ENCODE measurements at regions not wholly inside any gene's neighbourhood (a gene's known extent, or its start where the extent isn't known, plus 50 kb on each side); places are given as distances from the start of the nearest gene placed in this dataset.

GRCh38 chr2:186984966-186985365 is 136.0 kb upstream of the ZSWIM2 start (continued):
- TF ChIP-seq ZBTB44 (tag by site-specific recombination; IDR thresholded peaks at IDR 0.05), result no peak
- TF ChIP-seq KLF16 (tag by site-specific recombination; IDR thresholded peaks at IDR 0.05), result no peak
- TF ChIP-seq ZNF549 (tag by site-specific recombination; IDR thresholded peaks at IDR 0.05), result no peak
- TF ChIP-seq PRDM10 (tag by site-specific recombination; IDR thresholded peaks at IDR 0.05), result no peak

GRCh38 chr2:186984481-186984880 is 135.5 kb upstream of the ZSWIM2 start:
- TF ChIP-seq ZNF354C (tag by site-specific recombination; IDR thresholded peaks at IDR 0.05; ENCODE audit: borderline replicate concordance, low read depth) (no peak), WT1 (tag by site-specific recombination; IDR thresholded peaks at IDR 0.05) (no peak), ZNF670 (tag by site-specific recombination; IDR thresholded peaks at IDR 0.05; ENCODE audit: low read depth) (no peak), SCRT1 (tag by site-specific recombination; IDR thresholded peaks at IDR 0.05; ENCODE audit: borderline replicate concordance) (no peak), ZNF768 (tag by site-specific recombination; IDR thresholded peaks at IDR 0.05) (no peak), REST (tag by site-specific recombination; IDR thresholded peaks at IDR 0.05) (no peak), ZNF114 (tag by site-specific recombination; IDR thresholded peaks at IDR 0.05) (no peak), GLIS1 (tag by site-specific recombination; IDR thresholded peaks at IDR 0.05) (no peak), OSR2 (tag by site-specific recombination; IDR thresholded peaks at IDR 0.05) (no peak), ZNF747 (tag by site-specific recombination; IDR thresholded peaks at IDR 0.05) (no peak), ZFP41 (tag by site-specific recombination; IDR thresholded peaks at IDR 0.05; ENCODE audit: borderline replicate concordance) (no peak), ZNF560 (tag by site-specific recombination; IDR thresholded peaks at IDR 0.05; ENCODE audit: borderline replicate concordance) (no peak), ZBTB20 (tag by site-specific recombination; IDR thresholded peaks at IDR 0.05) (no peak), ZNF701 (tag by site-specific recombination; IDR thresholded peaks at IDR 0.05) (no peak), GLI4 (tag by site-specific recombination; IDR thresholded peaks at IDR 0.05) (no peak), KLF17 (tag by site-specific recombination; IDR thresholded peaks at IDR 0.05) (no peak), MEIS1 (CRISPR knock-in tag; IDR thresholded peaks at IDR 0.05; ENCODE audit: borderline replicate concordance) (no peak), KLF1 (tag by site-specific recombination; IDR thresholded peaks at IDR 0.05) (no peak)
- H3K9me3 ChIP-seq (ENCODE audit: control insufficient read depth, insufficient read depth, low read depth, low read length), result no peaks in the 10 kb centered on the region
- no peaks in the 10 kb centered on the region for H3K4me1 ChIP-seq (ENCODE audit: control insufficient read depth, insufficient read depth, low read length)
- ChIA-PET CTCF (no interaction called here), POLR2A (no interaction called here)
- H3K36me3 ChIP-seq (ENCODE audit: control insufficient read depth in 2 of 2, insufficient read depth in 1 of 2, low read length in 2 of 2), result no peaks in the 10 kb centered on the region
- H3K27ac ChIP-seq (ENCODE audit: extremely low read depth, low read depth, low read length), result no peak overlapping the region
- H3K4me3 ChIP-seq (ENCODE audit: low read depth, low read length), result no peak overlapping the region

Data from HEK293 (cell line).